ENCODE measurements at regions not wholly inside any gene's neighbourhood (a gene's known extent, or its start where the extent isn't known, plus 50 kb on each side); places are given as distances from the start of the nearest gene placed in this dataset.
"Not testable (repeated sequence)": the region's sequence is repeated elsewhere in the genome, so short reads cannot be mapped to it uniquely, and the experiment has no call there.

GRCh38 chr12:75876832-75877762 is 154.5 kb downstream of the PHLDA1 start:
- Histone ChIP-seq H3K9me3 (replicated peaks) (0 out of 2 replicates have a peak, but pooled peaks cover 3% of the 10 kb centered on the region), H3K27ac (no peak overlapping the region), H3K27me3 (no peaks in the 10 kb centered on the region), H3K36me3 (no peaks in the 10 kb centered on the region), H3K4me1 (no peaks in the 10 kb centered on the region; the same call in 1 of the 2 replicates), H3K4me3 (no peak overlapping the region)
- no peak for DNase-seq

GRCh38 chr12:75874441-75874840 is 157.1 kb downstream of the PHLDA1 start:
- no peak for DNase-seq
- Histone ChIP-seq H3K36me3 (no peaks in the 10 kb centered on the region), H3K4me1 (no peaks in the 10 kb centered on the region; the same call in 1 of the 2 replicates), H3K9me3 (replicated peaks) (0 out of 2 replicates have a peak, but pooled peaks cover 3% of the 10 kb centered on the region), H3K27me3 (no peaks in the 10 kb centered on the region), H3K27ac (no peak overlapping the region), H3K4me3 (no peak overlapping the region)

DNA sequence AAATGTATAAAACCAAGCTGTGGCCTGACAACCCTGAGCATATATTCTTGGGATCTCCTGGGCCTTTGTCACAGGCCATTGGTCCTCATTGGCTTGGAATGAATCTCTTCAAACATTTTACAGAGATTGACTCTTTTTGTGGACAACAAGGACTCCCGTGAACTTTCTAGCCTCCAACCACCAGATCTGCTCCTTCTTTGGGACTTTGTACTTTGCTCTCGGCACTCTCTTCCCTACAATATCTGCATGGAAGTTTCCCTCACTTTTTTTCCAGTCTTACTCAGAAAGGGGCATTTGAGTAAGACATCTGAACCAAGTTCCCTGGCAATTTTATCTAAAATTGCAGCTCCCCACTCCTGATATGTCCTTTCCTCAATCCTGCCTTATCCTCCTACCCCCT is 158.8 kb downstream of the PHLDA1 start:
- Histone ChIP-seq H3K9me3 (replicated peaks) (0 out of 2 replicates have a peak, but pooled peaks cover 3% of the 10 kb centered on the region), H3K27ac (no peak overlapping the region), H3K4me3 (no peak overlapping the region), H3K36me3 (no peaks in the 10 kb centered on the region), H3K4me1 (no peaks in the 10 kb centered on the region; the same call in 1 of the 2 replicates), H3K27me3 (no peaks in the 10 kb centered on the region)
- DNase-seq = no peak

DNA sequence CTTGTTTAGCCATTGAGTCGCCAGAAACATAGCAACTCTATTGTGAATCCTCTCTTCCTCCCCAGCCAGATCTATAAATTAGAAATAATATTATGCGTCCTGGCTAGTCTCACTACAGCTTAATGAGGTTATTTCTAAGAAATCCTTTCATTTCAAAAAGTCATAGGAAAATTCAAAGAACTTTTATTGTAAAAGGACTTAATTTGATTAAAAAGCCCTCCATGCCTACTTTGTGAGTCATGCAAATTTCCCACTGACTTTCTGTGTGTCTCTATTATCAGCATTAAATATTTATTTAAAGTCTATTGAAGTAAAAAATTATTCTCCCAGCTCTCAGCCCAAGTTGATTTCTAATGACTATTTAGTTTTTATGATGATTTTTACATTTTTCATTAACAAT is 160.7 kb downstream of the PHLDA1 start:
- no peak for DNase-seq
- H3K4me3 ChIP-seq = no peak overlapping the region
- no peak overlapping the region for H3K27ac ChIP-seq
- no peaks in the 10 kb centered on the region for H3K36me3 ChIP-seq
- H3K27me3 ChIP-seq = no peaks in the 10 kb centered on the region
- H3K9me3 ChIP-seq (replicated peaks) = 0 out of 2 replicates have a peak, but pooled peaks cover 3% of the 10 kb centered on the region
- no peaks in the 10 kb centered on the region; the same call in 1 of the 2 replicates for H3K4me1 ChIP-seq

GRCh38 chr12:75868501-75868900 is 163.1 kb downstream of the PHLDA1 start:
- Histone ChIP-seq H3K27me3 (no peaks in the 10 kb centered on the region), H3K9me3 (replicated peaks) (no peaks in the 10 kb centered on the region), H3K4me1 (no peaks in the 10 kb centered on the region), H3K36me3 (no peaks in the 10 kb centered on the region), H3K27ac (no peak overlapping the region), H3K4me3 (no peak overlapping the region)
- DNase-seq = no peak

DNA sequence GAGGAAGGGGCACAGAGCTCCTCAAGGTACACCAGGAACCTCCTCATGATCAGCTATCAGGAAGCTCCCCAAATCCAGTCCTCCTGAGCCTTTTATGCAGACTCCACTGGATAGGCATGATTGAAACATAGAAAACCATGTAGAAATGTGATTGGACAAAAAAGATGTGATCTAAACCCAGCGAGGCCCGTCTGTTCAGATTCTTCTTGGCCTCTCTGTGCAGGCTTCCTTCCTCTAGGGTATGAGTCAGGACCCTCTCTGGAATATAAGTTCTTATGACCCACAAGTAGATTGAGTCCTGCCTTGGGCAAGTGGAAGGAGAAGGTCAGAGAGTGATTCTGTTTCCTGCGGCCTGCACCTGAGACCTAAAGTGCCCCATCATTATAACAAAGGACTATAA is 166.3 kb downstream of the PHLDA1 start:
- Histone ChIP-seq H3K27me3 (no peaks in the 10 kb centered on the region), H3K9me3 (replicated peaks) (no peaks in the 10 kb centered on the region), H3K27ac (no peak overlapping the region), H3K4me3 (no peak overlapping the region), H3K4me1 (no peaks in the 10 kb centered on the region), H3K36me3 (no peaks in the 10 kb centered on the region)
- DNase-seq = no peak

GRCh38 chr12:75864161-75864560 is 167.4 kb downstream of the PHLDA1 start:
- DNase-seq = no peak
- Histone ChIP-seq H3K36me3 (no peaks in the 10 kb centered on the region), H3K27ac (no peak overlapping the region)

DNA sequence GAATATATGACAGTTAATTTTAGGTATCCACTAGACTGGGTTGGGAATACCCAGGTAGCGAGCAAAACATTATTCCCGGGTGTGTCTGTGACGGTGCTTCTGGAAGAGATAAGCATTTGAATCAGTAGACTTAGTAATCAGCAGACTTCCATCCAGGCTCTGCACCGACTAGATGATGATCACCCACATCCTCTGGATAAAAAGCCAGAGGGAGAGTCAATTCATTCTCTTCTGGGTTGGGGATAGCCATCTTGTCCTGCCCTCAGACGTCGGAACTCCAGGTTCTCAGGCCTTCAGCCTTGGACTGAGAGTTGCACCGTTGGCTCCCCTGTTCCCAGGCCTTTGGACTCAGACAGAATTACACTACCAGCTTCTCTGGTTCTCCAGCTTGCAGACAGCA is 168.0 kb downstream of the PHLDA1 start:
- H3K36me3 ChIP-seq = no peaks in the 10 kb centered on the region
- H3K9me3 ChIP-seq (replicated peaks) = no peaks in the 10 kb centered on the region
- no peak overlapping the region for H3K27ac ChIP-seq
- H3K4me1 ChIP-seq = no peaks in the 10 kb centered on the region
- no peak for DNase-seq
- no peaks in the 10 kb centered on the region for H3K27me3 ChIP-seq
- H3K4me3 ChIP-seq = no peak overlapping the region

More at GRCh38 chr12:75864161-75864560, 167.4 kb downstream of the PHLDA1 start:
- Histone ChIP-seq H3K4me3 (no peak overlapping the region), H3K4me1 (no peaks in the 10 kb centered on the region), H3K9me3 (replicated peaks) (no peaks in the 10 kb centered on the region), H3K27me3 (no peaks in the 10 kb centered on the region)

- no peak for DNase-seq
- Histone ChIP-seq H3K9me3 (replicated peaks) (no peaks in the 10 kb centered on the region), H3K27me3 (no peaks in the 10 kb centered on the region), H3K4me1 (no peaks in the 10 kb centered on the region), H3K4me3 (no peak overlapping the region), H3K27ac (no peak overlapping the region), H3K36me3 (no peaks in the 10 kb centered on the region)
Observed at GRCh38 chr12:75862692-75863471, 168.7 kb downstream of the PHLDA1 start.

- no peak overlapping the region for H3K27ac ChIP-seq
- H3K27me3 ChIP-seq = no peaks in the 10 kb centered on the region
- H3K4me1 ChIP-seq = no peaks in the 10 kb centered on the region
- H3K9me3 ChIP-seq (replicated peaks) = no peaks in the 10 kb centered on the region
- no peak overlapping the region for H3K4me3 ChIP-seq
- no peak for DNase-seq
- H3K36me3 ChIP-seq = no peaks in the 10 kb centered on the region
Observed at GRCh38 chr12:75859868-75860267, 171.7 kb downstream of the PHLDA1 start.

DNA sequence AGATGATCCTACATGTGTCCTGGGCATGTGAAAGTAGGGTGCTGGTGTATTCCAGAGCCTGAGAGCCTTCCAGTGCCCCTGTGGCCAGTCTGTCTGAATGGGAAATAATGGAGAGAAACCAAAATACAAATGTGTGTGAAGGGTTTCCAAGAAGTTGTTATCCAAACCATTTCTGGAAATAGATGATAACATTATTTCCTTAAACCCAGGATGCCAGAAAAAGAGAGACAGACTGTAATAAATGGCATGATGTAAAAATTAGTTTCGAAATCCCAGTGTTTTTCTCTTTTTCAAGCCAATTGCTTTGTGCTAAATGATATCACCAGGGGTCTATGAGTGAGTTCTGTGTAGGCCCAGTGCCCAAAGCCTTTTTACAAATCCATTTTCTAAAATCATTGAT is 175.3 kb downstream of the PHLDA1 start:
- H3K4me3 ChIP-seq = no peak overlapping the region
- H3K27me3 ChIP-seq = no peaks in the 10 kb centered on the region
- no peaks in the 10 kb centered on the region for H3K36me3 ChIP-seq
- no peak for DNase-seq
- H3K4me1 ChIP-seq = peaks cover 4% of the 10 kb centered on the region
- H3K9me3 ChIP-seq (replicated peaks) = no peaks in the 10 kb centered on the region
- H3K27ac ChIP-seq = no peak overlapping the region

DNA sequence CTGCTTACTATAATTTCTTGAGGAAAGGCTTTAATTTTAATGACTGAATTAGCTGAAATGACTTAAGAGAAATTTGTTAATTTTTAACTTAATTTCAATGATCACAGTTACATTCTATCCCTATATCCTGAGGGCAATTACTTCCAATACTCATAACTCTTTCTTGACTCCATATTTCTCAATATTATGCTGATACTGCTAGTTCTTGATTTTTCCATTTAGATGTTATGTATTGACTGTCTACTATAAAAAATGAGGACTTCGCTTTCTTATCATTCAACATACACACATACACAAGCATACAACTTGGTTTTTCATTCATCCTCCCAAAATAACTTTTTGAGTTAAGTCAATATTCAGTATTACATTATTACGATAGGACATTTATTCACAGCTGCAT is 176.2 kb downstream of the PHLDA1 start:
- DNase-seq = no peak
- Histone ChIP-seq H3K4me1 (peaks cover 13% of the 10 kb centered on the region), H3K27me3 (no peaks in the 10 kb centered on the region), H3K4me3 (no peak overlapping the region), H3K36me3 (no peaks in the 10 kb centered on the region), H3K9me3 (replicated peaks) (no peaks in the 10 kb centered on the region), H3K27ac (no peak overlapping the region)

GRCh38 chr12:75854681-75855309 is 176.8 kb downstream of the PHLDA1 start:
- no peaks in the 10 kb centered on the region for H3K36me3 ChIP-seq
- no peak for DNase-seq
- peaks cover 14% of the 10 kb centered on the region for H3K4me1 ChIP-seq
- H3K9me3 ChIP-seq (replicated peaks) = no peaks in the 10 kb centered on the region
- no peak overlapping the region for H3K4me3 ChIP-seq
- no peaks in the 10 kb centered on the region for H3K27me3 ChIP-seq
- H3K27ac ChIP-seq = no peak overlapping the region

GRCh38 chr12:75854137-75854536 is 177.4 kb downstream of the PHLDA1 start:
- H3K4me1 ChIP-seq = peaks cover 17% of the 10 kb centered on the region
- not testable (repeated sequence) for H3K4me3 ChIP-seq; DNase-seq; H3K27me3 ChIP-seq; H3K9me3 ChIP-seq (replicated peaks); H3K36me3 ChIP-seq; H3K27ac ChIP-seq

DNA sequence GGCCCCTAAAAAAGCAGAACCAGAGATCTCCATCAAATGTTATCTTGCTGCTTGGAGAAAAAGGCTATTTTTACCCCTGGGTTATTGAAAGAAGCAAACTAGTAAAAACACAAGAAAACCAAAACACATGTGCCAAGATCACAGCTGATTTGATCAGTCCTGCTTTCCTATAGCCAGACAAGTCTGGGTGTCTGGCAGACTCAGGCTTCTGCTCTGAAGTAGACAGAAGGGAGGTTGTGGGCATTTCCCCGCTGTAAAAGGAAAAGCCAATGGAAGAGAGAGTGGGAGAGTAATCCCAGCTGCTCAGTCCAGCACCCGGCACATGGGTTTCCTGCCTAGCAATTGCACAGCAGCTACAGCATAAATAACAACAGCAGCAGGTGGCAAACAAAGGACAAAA is 177.9 kb downstream of the PHLDA1 start:
- no peak for DNase-seq
- H3K27ac ChIP-seq = no peak overlapping the region

More for the DNA sequence above, 177.9 kb downstream of the PHLDA1 start:
- Histone ChIP-seq H3K9me3 (replicated peaks) (no peaks in the 10 kb centered on the region), H3K27me3 (no peaks in the 10 kb centered on the region), H3K4me1 (peaks cover 20% of the 10 kb centered on the region), H3K36me3 (no peaks in the 10 kb centered on the region), H3K4me3 (no peak overlapping the region)

Measured in SJCRH30 (cell line).